Right atrium auricular region (tissue), 2 donors: ENCODE measurements at regions not wholly inside any gene's neighbourhood (a gene's known extent, or its start where the extent isn't known, plus 50 kb on each side); places are given as distances from the start of the nearest gene placed in this dataset.

Experiments used
- DNase-seq: peaks from one replicate; pipeline ENCODE4 v3.0.0-alpha.2; 2019; ENCODE audit warnings: low spot score
- H3K27ac ChIP-seq, 2 donors: fragments of 200-600 bp; sonication (generic); 1 replicate in 1 of 2; 2 replicates in 1 of 2; pipeline ENCODE4 v1.5.1; 2016 to 2019
- H3K27me3 ChIP-seq, 2 donors: fragments of 200-600 bp; sonication (generic); one replicate each; pipeline versions ENCODE4 v1.5.1 to v1.6.0; 2017 to 2019
- H3K36me3 ChIP-seq: fragments of 200-600 bp; sonication (generic); one replicate; pipeline ENCODE4 v1.5.1; 2016
- H3K4me1 ChIP-seq, 2 donors: fragments of 200-600 bp; sonication (generic); one replicate each; pipeline versions ENCODE4 v1.5.1 to v1.6.0; 2017 to 2019
- H3K4me3 ChIP-seq, 2 donors: fragments of 200-600 bp; sonication (generic); 1 replicate in 1 of 2; 2 replicates in 1 of 2; pipeline ENCODE4 v1.5.1; 2017 to 2019; ENCODE audit warnings: mild to moderate bottlenecking in 1 of 2, moderate library complexity in 1 of 2
- H3K9me3 ChIP-seq, 2 donors: fragments of 200-600 bp; sonication (generic); one replicate each; pipeline ENCODE4 v1.5.1; 2019
- CTCF ChIP-seq, 2 donors: fragments of 200-600 bp; sonication (generic); IDR thresholded peaks; one replicate each; pipeline ENCODE4 v1.5.1; 2019; ENCODE audit warnings: antibody characterized with exemption in 2 of 2

DNA sequence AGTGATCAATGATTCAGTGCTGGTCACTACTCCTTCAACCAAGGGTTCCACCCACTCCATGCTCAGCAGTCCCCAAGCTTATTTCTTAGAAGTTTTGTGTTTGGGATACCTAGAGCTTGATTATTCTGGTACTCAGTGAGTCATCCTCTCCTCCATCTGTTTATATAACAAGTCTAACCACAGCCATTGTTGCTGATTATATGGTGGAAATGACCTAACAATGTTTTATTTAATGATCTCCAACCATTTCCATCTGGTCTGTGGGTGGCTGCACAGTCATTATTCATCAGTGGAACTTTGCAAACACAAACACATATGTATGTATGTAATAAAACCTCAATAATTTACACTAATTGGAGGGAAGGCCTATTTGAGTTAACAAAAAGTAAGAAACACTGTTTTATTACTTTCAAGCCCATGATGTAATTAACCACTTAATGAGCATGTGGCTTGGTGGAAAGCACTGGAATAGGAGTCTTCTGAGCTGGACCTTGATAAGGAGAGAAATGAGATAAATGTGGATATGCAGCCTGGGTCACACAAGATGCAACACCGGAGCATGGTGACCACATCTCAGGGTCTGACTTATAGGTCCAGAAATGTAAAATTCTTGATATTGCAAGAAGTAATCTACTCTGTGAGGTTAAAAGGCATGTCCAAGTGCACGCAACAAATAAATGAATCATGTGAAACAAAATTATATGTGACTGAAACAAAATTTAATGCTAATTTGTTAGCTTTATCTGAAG, 99.0 kb upstream of the WLS start:
- DNase-seq, result no peak
- Histone ChIP-seq H3K4me3 (no peak overlapping the region), H3K36me3 (no peaks in the 10 kb centered on the region), H3K27ac (no peak overlapping the region), H3K9me3 (no peaks in the 10 kb centered on the region), H3K27me3 (no peaks in the 10 kb centered on the region), H3K4me1 (no peaks in the 10 kb centered on the region)
- TF ChIP-seq CTCF (IDR thresholded peaks at IDR 0.05), result no peak

- Histone ChIP-seq H3K4me3 (no peak overlapping the region), H3K9me3 (no peaks in the 10 kb centered on the region), H3K27ac (no peak overlapping the region), H3K4me1 (no peaks in the 10 kb centered on the region), H3K27me3 (no peaks in the 10 kb centered on the region), H3K36me3 (no peaks in the 10 kb centered on the region)
- DNase-seq, result no peak
- TF ChIP-seq CTCF (IDR thresholded peaks at IDR 0.05), result no peak
Observed at GRCh38 chr1:68330391-68330790, 98.1 kb upstream of the WLS start.

DNA sequence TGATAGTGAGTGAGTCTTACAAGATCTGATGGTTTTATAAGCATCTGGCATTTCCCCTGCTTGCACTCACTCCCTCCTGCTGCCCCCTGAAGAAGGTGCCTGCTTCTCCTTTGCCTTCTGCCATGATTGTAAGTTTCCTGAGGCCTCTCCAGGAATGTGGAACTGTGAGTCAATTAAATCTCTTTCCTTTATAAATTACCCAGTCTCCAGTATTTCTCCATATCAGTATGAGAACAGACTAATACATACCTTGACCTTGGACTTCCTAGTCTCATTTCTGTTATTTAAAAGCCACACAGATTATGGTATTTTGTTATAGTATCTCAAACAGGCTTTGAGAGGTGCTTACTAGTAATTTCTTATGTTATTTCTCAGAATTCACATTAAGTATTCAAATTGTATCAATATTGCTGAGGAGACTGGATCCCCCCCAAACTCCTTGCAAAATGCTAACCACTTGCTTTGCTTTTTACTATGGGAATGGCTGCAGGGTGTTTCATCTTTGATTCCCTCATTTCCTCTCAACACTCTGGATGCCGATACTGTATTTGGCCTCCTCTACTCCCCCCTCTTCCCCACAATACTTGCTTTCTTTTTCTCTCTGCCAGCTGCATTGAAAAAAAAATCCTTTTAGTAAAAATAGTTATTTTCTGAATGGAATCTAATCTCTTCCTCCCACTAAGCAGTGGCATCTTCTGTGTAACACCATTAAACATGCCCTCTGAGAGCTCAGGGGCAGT, 96.9 kb upstream of the WLS start:
- no peaks in the 10 kb centered on the region for H3K36me3 ChIP-seq
- DNase-seq, result no peak
- no peak overlapping the region for H3K27ac ChIP-seq
- no peaks in the 10 kb centered on the region for H3K27me3 ChIP-seq
- no peak for TF ChIP-seq CTCF (IDR thresholded peaks at IDR 0.05)
- no peak overlapping the region for H3K4me3 ChIP-seq
- H3K4me1 ChIP-seq, result no peaks in the 10 kb centered on the region
- no peaks in the 10 kb centered on the region for H3K9me3 ChIP-seq

- H3K27me3 ChIP-seq, result no peaks in the 10 kb centered on the region
- no peaks in the 10 kb centered on the region for H3K4me1 ChIP-seq
- DNase-seq, result no peak
- TF ChIP-seq CTCF (IDR thresholded peaks at IDR 0.05), result no peak
- no peaks in the 10 kb centered on the region for H3K9me3 ChIP-seq
- no peaks in the 10 kb centered on the region for H3K36me3 ChIP-seq
- H3K4me3 ChIP-seq, result no peak overlapping the region
- no peak overlapping the region for H3K27ac ChIP-seq
Observed at GRCh38 chr1:68328490-68328889, 96.2 kb upstream of the WLS start.

- TF ChIP-seq CTCF (IDR thresholded peaks at IDR 0.05), result no peak
- Histone ChIP-seq H3K27ac (no peak overlapping the region), H3K4me3 (no peak overlapping the region), H3K9me3 (no peaks in the 10 kb centered on the region), H3K27me3 (no peaks in the 10 kb centered on the region), H3K4me1 (no peaks in the 10 kb centered on the region), H3K36me3 (no peaks in the 10 kb centered on the region)
- DNase-seq, result no peak
Observed at GRCh38 chr1:68327414-68327813, 95.1 kb upstream of the WLS start.
